ENCODE measurements at regions not wholly inside any gene's neighbourhood (a gene's known extent, or its start where the extent isn't known, plus 50 kb on each side); places are given as distances from the start of the nearest gene placed in this dataset.

GRCh38 chr12:47385653-47386052 is 305.9 kb upstream of the AMIGO2 start:
- no CpG with 5 or more reads among the region's 5 CpGs for WGBS (ENCODE audit: insufficient coverage)
- peaks cover 0 to 6% of the 10 kb centered on the region in 2 donors for H3K36me3 ChIP-seq (ENCODE audit: control insufficient read depth in 2 of 2, extremely low read depth in 1 of 2, insufficient read depth in 1 of 2, low read length in 1 of 2)
- H3K27me3 ChIP-seq (replicated peaks in 1 of 2; ENCODE audit: control insufficient read depth in 2 of 2, extremely low read depth in 1 of 2, insufficient read depth in 2 of 2, low read length in 1 of 2): no peaks in the 10 kb centered on the region
- Mint-ChIP-seq H3K4me3 (no peak overlapping the region), H3K4me1 (peaks cover 34 to 56% (median 45%) of the 10 kb centered on the region in 3 donors), H3K27me3 (no peaks in the 10 kb centered on the region), H3K9me3 (peaks cover 0 to 4% (median 3%) of the 10 kb centered on the region in 3 donors), H3K36me3 (no peaks in the 10 kb centered on the region), H3K27ac (no peak overlapping the region)
- ChIA-PET POLR2A (no interaction called here), CTCF (no interaction called here)
- peaks cover 2 to 5% of the 10 kb centered on the region in 2 experiments for H3K4me1 ChIP-seq (ENCODE audit: control insufficient read depth in 1 of 2, extremely low read depth in 1 of 2, insufficient read depth in 2 of 2, low read length in 2 of 2)
- no peaks in the 10 kb centered on the region for H3K9me3 ChIP-seq
- no peak for DNase-seq
- H3K4me3 ChIP-seq (ENCODE audit: control insufficient read depth in 1 of 2, extremely low read depth in 1 of 2, low read length in 1 of 2): no peak overlapping the region
- H3K27ac ChIP-seq (ENCODE audit: low read length): no peak overlapping the region
- ATAC-seq (replicated peaks in 1 of 4): no peak

GRCh38 chr12:47383942-47384341 is 304.2 kb upstream of the AMIGO2 start:
- ChIA-PET CTCF (interaction anchor here in 1 of 2 donors (0.9 to 1.4 kb wide), 2 partner anchors 11 to 268 kb away, joined by 3 read pairs; no protein-coding TSS in a partner anchor), POLR2A (interaction anchor here in 1 of 2 donors (1.1 kb wide), 1 partner anchor 192 kb away, joined by 3 read pairs; no protein-coding TSS in a partner anchor)
- WGBS (ENCODE audit: insufficient coverage): 92% methylated on average over 3 of the region's 4 CpGs
- no peak overlapping the region for H3K4me3 Mint-ChIP-seq
- DNase-seq (no peak), ATAC-seq (replicated peaks in 1 of 4) (no peak)
- H3K9me3 Mint-ChIP-seq: peaks cover 0 to 7% (median 3%) of the 10 kb centered on the region in 3 donors
- Histone ChIP-seq H3K9me3 (no peaks in the 10 kb centered on the region), H3K36me3 (ENCODE audit: control insufficient read depth in 2 of 2, extremely low read depth in 1 of 2, insufficient read depth in 1 of 2, low read length in 1 of 2) (peaks cover 0 to 6% of the 10 kb centered on the region in 2 donors), H3K4me3 (ENCODE audit: control insufficient read depth in 1 of 2, extremely low read depth in 1 of 2, low read length in 1 of 2) (no peak overlapping the region), H3K27me3 (replicated peaks in 1 of 2; ENCODE audit: control insufficient read depth in 2 of 2, extremely low read depth in 1 of 2, insufficient read depth in 2 of 2, low read length in 1 of 2) (no peaks in the 10 kb centered on the region), H3K27ac (ENCODE audit: low read length) (no peak overlapping the region), H3K4me1 (ENCODE audit: control insufficient read depth in 1 of 2, extremely low read depth in 1 of 2, insufficient read depth in 2 of 2, low read length in 2 of 2) (peaks cover 0 to 9% of the 10 kb centered on the region in 2 experiments)
- H3K27me3 Mint-ChIP-seq: no peaks in the 10 kb centered on the region
- no peaks in the 10 kb centered on the region for H3K36me3 Mint-ChIP-seq
- H3K4me1 Mint-ChIP-seq: peaks cover 31 to 56% (median 42%) of the 10 kb centered on the region in 3 donors
- peak overlapping the region; percentile 3 to 19 for H3K27ac Mint-ChIP-seq

GRCh38 chr12:47382305-47382704 is 302.5 kb upstream of the AMIGO2 start:
- Histone ChIP-seq H3K9me3 (no peaks in the 10 kb centered on the region), H3K4me3 (ENCODE audit: control insufficient read depth in 1 of 2, extremely low read depth in 1 of 2, low read length in 1 of 2) (no peak overlapping the region), H3K27me3 (replicated peaks in 1 of 2; ENCODE audit: control insufficient read depth in 2 of 2, extremely low read depth in 1 of 2, insufficient read depth in 2 of 2, low read length in 1 of 2) (no peaks in the 10 kb centered on the region), H3K4me1 (ENCODE audit: control insufficient read depth in 1 of 2, extremely low read depth in 1 of 2, insufficient read depth in 2 of 2, low read length in 2 of 2) (peaks cover 5 to 21% of the 10 kb centered on the region in 2 experiments), H3K36me3 (ENCODE audit: control insufficient read depth in 2 of 2, extremely low read depth in 1 of 2, insufficient read depth in 1 of 2, low read length in 1 of 2) (peaks cover 0 to 6% of the 10 kb centered on the region in 2 donors), H3K27ac (ENCODE audit: low read length) (no peak overlapping the region)
- no peaks in the 10 kb centered on the region for H3K36me3 Mint-ChIP-seq
- H3K9me3 Mint-ChIP-seq: peaks cover 0 to 7% (median 3%) of the 10 kb centered on the region in 3 donors
- POLR2A ChIA-PET: no interaction called here
- peak overlapping the region in 1 of 2 donors; percentile 17 for H3K27ac Mint-ChIP-seq
- H3K4me3 Mint-ChIP-seq: no peak overlapping the region
- CTCF ChIA-PET: interaction anchor here in 1 of 2 donors (0.7 to 1.0 kb wide), 2 partner anchors 21 to 1155 kb away, joined by 3 to 5 read pairs; no protein-coding TSS in a partner anchor
- peaks cover 36 to 60% (median 39%) of the 10 kb centered on the region in 3 donors for H3K4me1 Mint-ChIP-seq
- no peak for DNase-seq
- ATAC-seq (replicated peaks in 1 of 4): no peak
- H3K27me3 Mint-ChIP-seq: no peaks in the 10 kb centered on the region
- WGBS (ENCODE audit: insufficient coverage): no CpG with 5 or more reads among the region's 1 CpG

GRCh38 chr12:47378907-47379306 is 299.1 kb upstream of the AMIGO2 start:
- no peak overlapping the region for H3K4me3 ChIP-seq (ENCODE audit: control insufficient read depth in 1 of 2, extremely low read depth in 1 of 2, low read length in 1 of 2)

GRCh38 chr12:47378222-47378582 is 298.4 kb upstream of the AMIGO2 start:
- WGBS (ENCODE audit: insufficient coverage): no CpG with 5 or more reads among the region's 3 CpGs
- Histone ChIP-seq H3K36me3 (ENCODE audit: control insufficient read depth in 2 of 2, extremely low read depth in 1 of 2, insufficient read depth in 1 of 2, low read length in 1 of 2) (peaks cover 0 to 6% of the 10 kb centered on the region in 2 donors), H3K4me1 (ENCODE audit: control insufficient read depth in 1 of 2, extremely low read depth in 1 of 2, insufficient read depth in 2 of 2, low read length in 2 of 2) (peaks cover 5 to 16% of the 10 kb centered on the region in 2 experiments), H3K27me3 (replicated peaks in 1 of 2; ENCODE audit: control insufficient read depth in 2 of 2, extremely low read depth in 1 of 2, insufficient read depth in 2 of 2, low read length in 1 of 2) (no peaks in the 10 kb centered on the region), H3K9me3 (no peaks in the 10 kb centered on the region), H3K27ac (ENCODE audit: low read length) (no peak overlapping the region), H3K4me3 (ENCODE audit: control insufficient read depth in 1 of 2, extremely low read depth in 1 of 2, low read length in 1 of 2) (no peak overlapping the region)
- no peaks in the 10 kb centered on the region for H3K27me3 Mint-ChIP-seq
- peak overlapping the region; percentile 43 to 81 for H3K27ac Mint-ChIP-seq
- peaks cover 32 to 50% (median 34%) of the 10 kb centered on the region in 3 donors for H3K4me1 Mint-ChIP-seq
- no peak overlapping the region for H3K4me3 Mint-ChIP-seq
- peaks cover 6 to 27% (median 7%) of the 10 kb centered on the region in 3 donors for H3K9me3 Mint-ChIP-seq
- CTCF ChIA-PET: interaction anchor here (0.6 to 1.0 kb wide), 3 partner anchors 12 to 1139 kb away, joined by 3 to 4 read pairs (median 3); no protein-coding TSS in a partner anchor
- no peak for ATAC-seq (replicated peaks in 1 of 4)
- POLR2A ChIA-PET: no interaction called here
- H3K36me3 Mint-ChIP-seq: no peaks in the 10 kb centered on the region
- no peak for DNase-seq

More at GRCh38 chr12:47378907-47379306, 299.1 kb upstream of the AMIGO2 start:
- ATAC-seq (replicated peaks in 1 of 4): no peak
- Mint-ChIP-seq H3K36me3 (no peaks in the 10 kb centered on the region), H3K9me3 (peaks cover 6 to 24% (median 7%) of the 10 kb centered on the region in 3 donors), H3K4me3 (no peak overlapping the region), H3K4me1 (peaks cover 28 to 54% (median 38%) of the 10 kb centered on the region in 3 donors), H3K27me3 (no peaks in the 10 kb centered on the region), H3K27ac (peak overlapping the region; percentile 43 to 81)
- POLR2A ChIA-PET: no interaction called here
- Histone ChIP-seq H3K27ac (ENCODE audit: low read length) (no peak overlapping the region), H3K36me3 (ENCODE audit: control insufficient read depth in 2 of 2, extremely low read depth in 1 of 2, insufficient read depth in 1 of 2, low read length in 1 of 2) (peaks cover 0 to 6% of the 10 kb centered on the region in 2 donors), H3K4me1 (ENCODE audit: control insufficient read depth in 1 of 2, extremely low read depth in 1 of 2, insufficient read depth in 2 of 2, low read length in 2 of 2) (peaks cover 5 to 18% of the 10 kb centered on the region in 2 experiments), H3K9me3 (no peaks in the 10 kb centered on the region), H3K27me3 (replicated peaks in 1 of 2; ENCODE audit: control insufficient read depth in 2 of 2, extremely low read depth in 1 of 2, insufficient read depth in 2 of 2, low read length in 1 of 2) (no peaks in the 10 kb centered on the region)
- no peak for DNase-seq
- CTCF ChIA-PET: interaction anchor here in 1 of 2 donors (1.0 kb wide), 1 partner anchor 346 kb away, joined by 4 read pairs; no protein-coding TSS in a partner anchor

- H3K9me3 ChIP-seq: no peaks in the 10 kb centered on the region
- 86% methylated on average over 5 of the region's 12 CpGs for WGBS (ENCODE audit: insufficient coverage)
- H3K4me1 ChIP-seq (ENCODE audit: control insufficient read depth in 1 of 2, extremely low read depth in 1 of 2, insufficient read depth in 2 of 2, low read length in 2 of 2): peaks cover 5 to 16% of the 10 kb centered on the region in 2 experiments
- peak overlapping the region; percentile 13 to 81 for H3K27ac Mint-ChIP-seq
- H3K4me3 Mint-ChIP-seq: no peak overlapping the region
- CTCF ChIA-PET: interaction anchor here (0.6 to 0.8 kb wide), 2 partner anchors 13 to 1138 kb away, joined by 3 read pairs; no protein-coding TSS in a partner anchor
- H3K27me3 Mint-ChIP-seq: no peaks in the 10 kb centered on the region
- DNase-seq: no peak
- H3K4me1 Mint-ChIP-seq: peaks cover 32 to 47% (median 35%) of the 10 kb centered on the region in 3 donors
- peaks cover 6 to 27% (median 7%) of the 10 kb centered on the region in 3 donors for H3K9me3 Mint-ChIP-seq
- no peaks in the 10 kb centered on the region for H3K27me3 ChIP-seq (replicated peaks in 1 of 2; ENCODE audit: control insufficient read depth in 2 of 2, extremely low read depth in 1 of 2, insufficient read depth in 2 of 2, low read length in 1 of 2)
- H3K27ac ChIP-seq (ENCODE audit: low read length): no peak overlapping the region
- H3K36me3 ChIP-seq (ENCODE audit: control insufficient read depth in 2 of 2, extremely low read depth in 1 of 2, insufficient read depth in 1 of 2, low read length in 1 of 2): peaks cover 0 to 6% of the 10 kb centered on the region in 2 donors
- H3K36me3 Mint-ChIP-seq: no peaks in the 10 kb centered on the region
- ATAC-seq (replicated peaks in 1 of 4): no peak
- POLR2A ChIA-PET: interaction anchor here in 1 of 2 donors (0.7 kb wide), 1 partner anchor 60 kb away, joined by 3 read pairs; no protein-coding TSS in a partner anchor
- no peak overlapping the region for H3K4me3 ChIP-seq (ENCODE audit: control insufficient read depth in 1 of 2, extremely low read depth in 1 of 2, low read length in 1 of 2)
Observed at GRCh38 chr12:47377414-47378221, 297.9 kb upstream of the AMIGO2 start.

Data from T-cell (primary cell).